Caco-2 (cell line): ENCODE measurements at regions not wholly inside any gene's neighbourhood (a gene's known extent, or its start where the extent isn't known, plus 50 kb on each side); places are given as distances from the start of the nearest gene placed in this dataset.
"Not testable (repeated sequence)": the region's sequence is repeated elsewhere in the genome, so short reads cannot be mapped to it uniquely, and the experiment has no call there.

ENCODE experiments used
- BruUV-seq: library from RNA; stranded (reverse); fragments of 400-500 nt; replicated peaks from 2 replicates; lab custom pipeline; 2021; lab: Mats Ljungman, UMichigan
- CTCF ChIA-PET: fragments of 300-600 bp; sonication (Branson Sonifier 250); formaldehyde crosslinking; loops from one replicate; lab custom pipeline; 2022; ENCODE audit warnings: antibody characterized with exemption; lab: Charles Lee
- POLR2A ChIA-PET: fragments of 300-600 bp; sonication (Branson Sonifier 250); formaldehyde crosslinking; loops from one replicate; lab custom pipeline; 2022; ENCODE audit warnings: antibody characterized with exemption; lab: Charles Lee
- DNase-seq, 2 experiments: peaks; one replicate each; pipeline versions ENCODE4 v3.0.0 to v3.0.0-alpha.2; 2020 to 2022
- H3K27me3 ChIP-seq: replicated peaks from 2 replicates; pipeline ENCODE4 v1.6.0; 2011; ENCODE audit warnings: low read length; ENCODE audit not compliant: control insufficient read depth, insufficient read depth
- H3K36me3 ChIP-seq: 2 replicates; pipeline ENCODE4 v1.5.1; 2011; ENCODE audit warnings: low read length; ENCODE audit not compliant: control insufficient read depth, insufficient read depth
- H3K4me1 ChIP-seq: fragments of 250-450 bp; sonication (Bioruptor Pico); 2 replicates; pipeline ENCODE4 v1.5.1; 2020; ENCODE audit warnings: mild to moderate bottlenecking
- H3K4me3 ChIP-seq: 2 replicates; pipeline ENCODE4 v1.5.1; 2011; ENCODE audit warnings: low read depth, mild to moderate bottlenecking, control low read depth, low read length
- H3K9me3 ChIP-seq: fragments of 250-450 bp; sonication (Bioruptor Pico); 2 replicates; pipeline ENCODE4 v1.5.1; 2020; ENCODE audit warnings: mild to moderate bottlenecking, moderate library complexity
- H3K27ac Mint-ChIP-seq: one replicate; pipeline ENCODE4 v1.8.0; 2022; ENCODE audit warnings: mixed read lengths; ENCODE audit not compliant: unreplicated experiment
- H3K27me3 Mint-ChIP-seq: one replicate; pipeline ENCODE4 v1.8.0; 2022; ENCODE audit warnings: mixed read lengths; ENCODE audit not compliant: insufficient read depth, unreplicated experiment
- H3K36me3 Mint-ChIP-seq: one replicate; pipeline ENCODE4 v1.8.0; 2022; ENCODE audit warnings: mild to moderate bottlenecking, mixed read lengths; ENCODE audit not compliant: insufficient read depth, unreplicated experiment
- H3K4me1 Mint-ChIP-seq: one replicate; pipeline ENCODE4 v1.8.0; 2022; ENCODE audit warnings: low read depth, mixed read lengths; ENCODE audit not compliant: unreplicated experiment
- H3K4me3 Mint-ChIP-seq: one replicate; pipeline ENCODE4 v1.8.0; 2022; ENCODE audit warnings: mild to moderate bottlenecking, moderate library complexity, mixed read lengths; ENCODE audit not compliant: unreplicated experiment
- H3K9me3 Mint-ChIP-seq: one replicate; pipeline ENCODE4 v1.8.0; 2022; ENCODE audit warnings: mixed read lengths; ENCODE audit not compliant: unreplicated experiment
- CTCF ChIP-seq, 2 experiments: fragments of 200-600 bp in 1 of 2; IDR thresholded peaks; 1 replicate in 1 of 2; 2 replicates in 1 of 2; pipeline versions ENCODE4 v1.5.1 to v1.8.0; 2011 to 2022; ENCODE audit warnings: antibody characterized with exemption in 1 of 2, control low read depth in 1 of 2, inconsistent platforms in 1 of 2, low read depth in 1 of 2, low read length in 1 of 2, mild to moderate bottlenecking in 1 of 2, moderate library complexity in 1 of 2; ENCODE audit not compliant: insufficient read depth in 1 of 2, severe bottlenecking in 1 of 2, unreplicated experiment in 1 of 2
- intact Hi-C: fragments of 100-400 bp; cut with micrococcal nuclease; formaldehyde crosslinking; loops from one replicate; pipeline ENCODE4 v1.10.0; 2022; ENCODE audit not compliant: unreplicated experiment

- H3K4me1 Mint-ChIP-seq: no peaks in the 10 kb centered on the region
- H3K27me3 Mint-ChIP-seq: no peaks in the 10 kb centered on the region
- peak; percentile 52 to 61 for DNase-seq
- no peaks in the 10 kb centered on the region for H3K9me3 ChIP-seq
- no peaks in the 10 kb centered on the region for H3K27me3 ChIP-seq
- H3K4me3 ChIP-seq: no peak overlapping the region
- BruUV-seq: no TSS peak
- no peaks in the 10 kb centered on the region for H3K36me3 ChIP-seq
- intact Hi-C loops: loop anchor here (5.0 kb wide), 1 partner anchor 250 kb away; no protein-coding TSS in a partner anchor
- ChIA-PET CTCF (no interaction called here), POLR2A (no interaction called here)
- peak in 1 of 2 experiments; percentile 43 for TF ChIP-seq CTCF (IDR thresholded peaks at IDR 0.05; ENCODE audit: insufficient read depth in 1 of 2, low read depth in 1 of 2, low read length in 1 of 2, severe bottlenecking in 1 of 2, unreplicated experiment in 1 of 2)
- H3K36me3 Mint-ChIP-seq: no peaks in the 10 kb centered on the region
- H3K27ac Mint-ChIP-seq: no peak overlapping the region
- no peaks in the 10 kb centered on the region for H3K9me3 Mint-ChIP-seq
- no peaks in the 10 kb centered on the region for H3K4me1 ChIP-seq
- H3K4me3 Mint-ChIP-seq: no peak overlapping the region
Observed at GRCh38 chr2:146412625-146413024, 1432.2 kb upstream of the ACVR2A start.

- H3K4me1 Mint-ChIP-seq, H3K36me3 Mint-ChIP-seq, H3K27me3 ChIP-seq, H3K9me3 ChIP-seq, H3K4me3 ChIP-seq, intact Hi-C loops, CTCF ChIA-PET, DNase-seq, H3K36me3 ChIP-seq, H3K27me3 Mint-ChIP-seq, POLR2A ChIA-PET, BruUV-seq, H3K27ac Mint-ChIP-seq, H3K4me1 ChIP-seq: not testable (repeated sequence)
- Mint-ChIP-seq H3K9me3 (peaks cover 20% of the 10 kb centered on the region), H3K4me3 (peak overlapping the region; percentile 59)
Observed at GRCh38 chr2:146405402-146406309, 1439.2 kb upstream of the ACVR2A start.

- intact Hi-C loops, POLR2A ChIA-PET, BruUV-seq, H3K36me3 Mint-ChIP-seq, H3K4me3 ChIP-seq, H3K4me1 ChIP-seq, H3K27ac Mint-ChIP-seq, CTCF ChIA-PET, H3K36me3 ChIP-seq, H3K9me3 ChIP-seq, H3K4me3 Mint-ChIP-seq, DNase-seq, H3K27me3 Mint-ChIP-seq, H3K4me1 Mint-ChIP-seq, H3K27me3 ChIP-seq: not testable (repeated sequence)
- peaks cover 20% of the 10 kb centered on the region for H3K9me3 Mint-ChIP-seq
Observed at GRCh38 chr2:146403546-146404160, 1441.2 kb upstream of the ACVR2A start.

- TF ChIP-seq CTCF (IDR thresholded peaks at IDR 0.05; ENCODE audit: insufficient read depth in 1 of 2, low read depth in 1 of 2, low read length in 1 of 2, severe bottlenecking in 1 of 2, unreplicated experiment in 1 of 2): no peak
- no TSS peak for BruUV-seq
- no peaks in the 10 kb centered on the region for H3K4me1 ChIP-seq
- H3K36me3 ChIP-seq: no peaks in the 10 kb centered on the region
- no peaks in the 10 kb centered on the region for H3K27me3 ChIP-seq
- Mint-ChIP-seq H3K4me3 (no peak overlapping the region), H3K27me3 (no peaks in the 10 kb centered on the region), H3K9me3 (no peaks in the 10 kb centered on the region), H3K36me3 (no peaks in the 10 kb centered on the region), H3K4me1 (no peaks in the 10 kb centered on the region), H3K27ac (no peak overlapping the region)
- no peak overlapping the region for H3K4me3 ChIP-seq
- no peak for DNase-seq
- no peaks in the 10 kb centered on the region; the same call in 1 of the 2 replicates for H3K9me3 ChIP-seq
- POLR2A ChIA-PET: no interaction called here
- intact Hi-C loops: no loop called here
- CTCF ChIA-PET: no interaction called here
Observed at GRCh38 chr2:146392631-146393030, 1452.2 kb upstream of the ACVR2A start.
